DND-41 (cell line): ENCODE measurements at regions not wholly inside any gene's neighbourhood (a gene's known extent, or its start where the extent isn't known, plus 50 kb on each side); places are given as distances from the start of the nearest gene placed in this dataset.

ENCODE experiments used
- EZH2 ChIP-seq: IDR thresholded peaks from 3 replicates; pipeline ENCODE4 v1.6.1; 2012; ENCODE audit warnings: borderline replicate concordance, low read depth, mild to moderate bottlenecking, moderate library complexity, low read length, inconsistent platforms; ENCODE audit not compliant: severe bottlenecking
- TF ChIP-seq, protein P1 (sequence below): IDR thresholded peaks from 2 replicates; pipeline ENCODE4 v1.5.1; 2012; ENCODE audit warnings: borderline replicate concordance, low read length, moderate library complexity, mild to moderate bottlenecking; ENCODE audit not compliant: poor library complexity, severe bottlenecking; ENCODE audit errors: extremely low read depth

DNA sequence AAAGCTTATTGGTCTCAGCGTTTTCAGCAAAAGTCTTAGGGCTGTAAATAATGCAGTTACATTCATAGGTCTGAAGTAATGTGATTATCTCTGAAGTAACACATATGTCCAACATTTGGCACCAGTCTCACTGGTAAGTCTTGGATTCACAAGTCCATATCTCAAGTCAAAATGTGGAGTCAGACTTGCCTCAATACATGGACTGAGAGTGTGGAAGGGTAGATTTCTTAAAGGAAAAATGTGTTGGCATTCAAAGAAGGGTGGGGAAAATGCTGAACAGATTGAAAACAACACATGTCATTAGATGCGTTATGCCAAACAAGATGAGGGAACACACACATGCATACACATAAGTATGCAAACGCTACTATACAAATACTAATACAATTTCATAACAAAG, 989.0 kb upstream of the MANEA start:
- TF ChIP-seq EZH2 = no peak
- TF ChIP-seq, protein P1, sequence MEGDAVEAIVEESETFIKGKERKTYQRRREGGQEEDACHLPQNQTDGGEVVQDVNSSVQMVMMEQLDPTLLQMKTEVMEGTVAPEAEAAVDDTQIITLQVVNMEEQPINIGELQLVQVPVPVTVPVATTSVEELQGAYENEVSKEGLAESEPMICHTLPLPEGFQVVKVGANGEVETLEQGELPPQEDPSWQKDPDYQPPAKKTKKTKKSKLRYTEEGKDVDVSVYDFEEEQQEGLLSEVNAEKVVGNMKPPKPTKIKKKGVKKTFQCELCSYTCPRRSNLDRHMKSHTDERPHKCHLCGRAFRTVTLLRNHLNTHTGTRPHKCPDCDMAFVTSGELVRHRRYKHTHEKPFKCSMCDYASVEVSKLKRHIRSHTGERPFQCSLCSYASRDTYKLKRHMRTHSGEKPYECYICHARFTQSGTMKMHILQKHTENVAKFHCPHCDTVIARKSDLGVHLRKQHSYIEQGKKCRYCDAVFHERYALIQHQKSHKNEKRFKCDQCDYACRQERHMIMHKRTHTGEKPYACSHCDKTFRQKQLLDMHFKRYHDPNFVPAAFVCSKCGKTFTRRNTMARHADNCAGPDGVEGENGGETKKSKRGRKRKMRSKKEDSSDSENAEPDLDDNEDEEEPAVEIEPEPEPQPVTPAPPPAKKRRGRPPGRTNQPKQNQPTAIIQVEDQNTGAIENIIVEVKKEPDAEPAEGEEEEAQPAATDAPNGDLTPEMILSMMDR = no peak
